ENCODE measurements at regions not wholly inside any gene's neighbourhood (a gene's known extent, or its start where the extent isn't known, plus 50 kb on each side); places are given as distances from the start of the nearest gene placed in this dataset.
"Not testable (repeated sequence)": the region's sequence is repeated elsewhere in the genome, so short reads cannot be mapped to it uniquely, and the experiment has no call there.

DNA sequence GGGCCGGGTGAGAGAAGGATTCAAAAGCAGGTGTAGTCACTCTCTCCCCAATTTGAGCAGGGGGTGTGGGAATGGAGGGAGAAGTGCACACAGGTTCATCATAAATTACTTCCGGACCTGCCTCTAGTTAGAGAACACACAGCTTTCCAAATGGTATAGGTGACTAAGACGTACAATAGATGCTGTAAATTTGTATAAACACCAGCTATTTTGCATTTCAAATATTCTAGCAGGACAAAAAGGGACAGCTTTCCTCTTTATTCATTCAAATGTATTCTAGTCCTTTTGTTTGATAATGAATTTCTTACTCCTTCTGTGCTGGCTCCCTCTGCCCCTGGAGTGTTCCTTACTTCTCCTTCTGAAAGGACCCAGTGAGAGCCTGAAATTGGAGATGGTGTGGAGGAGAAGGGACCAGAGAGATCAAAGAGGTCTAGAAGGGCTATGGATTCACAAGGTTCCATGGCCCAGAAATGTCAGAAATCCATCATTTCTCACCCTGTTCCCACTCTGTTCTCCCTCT lies 53.2 kb upstream of the SH3BP4 start:
- H3K4me1 Mint-ChIP-seq, result peaks cover 21 to 24% of the 10 kb centered on the region in 2 experiments
- H3K4me2 ChIP-seq (ENCODE audit: insufficient read depth, insufficient read length, low read length), result no peak overlapping the region
- no peak overlapping the region for H3K27ac Mint-ChIP-seq
- H3K23ac ChIP-seq (ENCODE audit: insufficient read length, low read depth, low read length), result no peak overlapping the region
- no peaks in the 10 kb centered on the region for H3K9me3 ChIP-seq (ENCODE audit: control insufficient read depth, low read depth, low read length)
- no peaks in the 10 kb centered on the region for H3K79me2 ChIP-seq (ENCODE audit: insufficient read depth, low read length)
- H3K4ac ChIP-seq (ENCODE audit: low read depth, low read length), result no peak overlapping the region
- H2BK5ac ChIP-seq (ENCODE audit: insufficient read length, low read length), result no peak overlapping the region
- TF ChIP-seq, protein P1, sequence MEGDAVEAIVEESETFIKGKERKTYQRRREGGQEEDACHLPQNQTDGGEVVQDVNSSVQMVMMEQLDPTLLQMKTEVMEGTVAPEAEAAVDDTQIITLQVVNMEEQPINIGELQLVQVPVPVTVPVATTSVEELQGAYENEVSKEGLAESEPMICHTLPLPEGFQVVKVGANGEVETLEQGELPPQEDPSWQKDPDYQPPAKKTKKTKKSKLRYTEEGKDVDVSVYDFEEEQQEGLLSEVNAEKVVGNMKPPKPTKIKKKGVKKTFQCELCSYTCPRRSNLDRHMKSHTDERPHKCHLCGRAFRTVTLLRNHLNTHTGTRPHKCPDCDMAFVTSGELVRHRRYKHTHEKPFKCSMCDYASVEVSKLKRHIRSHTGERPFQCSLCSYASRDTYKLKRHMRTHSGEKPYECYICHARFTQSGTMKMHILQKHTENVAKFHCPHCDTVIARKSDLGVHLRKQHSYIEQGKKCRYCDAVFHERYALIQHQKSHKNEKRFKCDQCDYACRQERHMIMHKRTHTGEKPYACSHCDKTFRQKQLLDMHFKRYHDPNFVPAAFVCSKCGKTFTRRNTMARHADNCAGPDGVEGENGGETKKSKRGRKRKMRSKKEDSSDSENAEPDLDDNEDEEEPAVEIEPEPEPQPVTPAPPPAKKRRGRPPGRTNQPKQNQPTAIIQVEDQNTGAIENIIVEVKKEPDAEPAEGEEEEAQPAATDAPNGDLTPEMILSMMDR (conservative IDR thresholded peaks at IDR 0.05), result no peak
- no peak overlapping the region for H3K18ac ChIP-seq (ENCODE audit: insufficient read length, low read depth, low read length)
- H3K4me3 Mint-ChIP-seq, result no peak overlapping the region
- H3K9ac ChIP-seq (ENCODE audit: extremely low read depth, insufficient read length, low read length), result no peak overlapping the region
- H3K79me1 ChIP-seq (ENCODE audit: insufficient read depth, low read depth, low read length, poor library complexity, severe bottlenecking), result no peaks in the 10 kb centered on the region
- H3K27ac ChIP-seq (ENCODE audit: insufficient read length, low read depth, low read length), result no peak overlapping the region
- no peak overlapping the region for H2BK120ac ChIP-seq (ENCODE audit: low read depth, low read length, poor library complexity, severe bottlenecking)
- H3K27me3 ChIP-seq (ENCODE audit: insufficient read depth, low read length), result no peaks in the 10 kb centered on the region
- no peak overlapping the region for H4K8ac ChIP-seq (replicated peaks; ENCODE audit: insufficient read length, low read depth, low read length)
- H3K9me3 Mint-ChIP-seq, result peaks cover 3 to 4% of the 10 kb centered on the region in 2 experiments; a peak in 4 of 5 replicates
- no peak overlapping the region for H4K5ac ChIP-seq (ENCODE audit: insufficient read length, low read depth, low read length)
- H3K23me2 ChIP-seq (ENCODE audit: insufficient read length, low read depth, low read length, poor library complexity, severe bottlenecking), result no peaks in the 10 kb centered on the region
- no peak overlapping the region for H3K56ac ChIP-seq (ENCODE audit: insufficient read length, low read depth, low read length)
- H3K14ac ChIP-seq (ENCODE audit: insufficient read depth, low read length), result no peak overlapping the region
- no peak overlapping the region for H2AFZ ChIP-seq (ENCODE audit: low read length)
- no peak overlapping the region for H2BK12ac ChIP-seq (ENCODE audit: insufficient read length, low read depth, low read length)
- H3K27me3 Mint-ChIP-seq (ENCODE audit: low read depth), result peaks cover 7% of the 10 kb centered on the region
- H4K91ac ChIP-seq (ENCODE audit: insufficient read length, low read depth, low read length), result no peak overlapping the region
- H2BK15ac ChIP-seq (ENCODE audit: low read depth, low read length), result no peak overlapping the region
- no peaks in the 10 kb centered on the region for H4K20me1 ChIP-seq (ENCODE audit: control insufficient read depth, insufficient read depth, insufficient read length)
- WGBS (ENCODE audit: extremely low coverage, insufficient read length, low lambda C conversion rate), result no CpG with 5 or more reads among the region's 3 CpGs
- H3K36me3 Mint-ChIP-seq (ENCODE audit: insufficient read depth in 1 of 3, low read depth in 3 of 3), result peaks cover 0 to 3% (median 0%) of the 10 kb centered on the region in 3 experiments; a peak in 3 of 7 replicates
- H2BK20ac ChIP-seq (ENCODE audit: low read depth, low read length, poor library complexity, severe bottlenecking), result no peak overlapping the region
- no peak overlapping the region for H3T11ph ChIP-seq (ENCODE audit: low read length)
- no peaks in the 10 kb centered on the region for H3K4me1 ChIP-seq (ENCODE audit: insufficient read depth, low read length)
- H2AK5ac ChIP-seq (ENCODE audit: insufficient read length, low read length), result no peak overlapping the region
- DNase-seq, result no peak

DNA sequence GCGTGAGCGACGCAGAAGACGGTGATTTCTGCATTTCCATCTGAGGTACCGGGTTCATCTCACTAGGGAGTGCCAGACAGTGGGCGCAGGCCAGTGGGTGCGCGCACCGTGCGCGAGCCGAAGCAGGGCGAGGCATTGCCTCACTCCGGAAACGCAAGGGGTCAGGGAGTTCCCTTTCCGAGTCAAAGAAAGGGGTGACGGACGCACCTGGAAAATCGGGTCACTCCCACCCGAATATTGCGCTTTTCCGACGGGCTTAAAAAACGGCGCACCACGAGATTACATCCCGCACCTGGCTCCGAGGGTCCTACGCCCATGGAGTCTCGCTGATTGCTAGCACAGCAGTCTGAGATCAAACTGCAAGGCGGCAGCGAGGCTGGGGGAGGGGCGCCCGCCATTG lies 63.4 kb upstream of the SH3BP4 start:
- not testable (repeated sequence) for H3K9me3 Mint-ChIP-seq; H2AFZ ChIP-seq (ENCODE audit: low read length); H3K79me1 ChIP-seq (ENCODE audit: insufficient read depth, low read depth, low read length, poor library complexity, severe bottlenecking); DNase-seq; H3K9me3 ChIP-seq (ENCODE audit: control insufficient read depth, low read depth, low read length); H3K14ac ChIP-seq (ENCODE audit: insufficient read depth, low read length); H3K4me2 ChIP-seq (ENCODE audit: insufficient read depth, insufficient read length, low read length); H3K9ac ChIP-seq (ENCODE audit: extremely low read depth, insufficient read length, low read length); H2BK15ac ChIP-seq (ENCODE audit: low read depth, low read length); H2AK5ac ChIP-seq (ENCODE audit: insufficient read length, low read length); H4K8ac ChIP-seq (replicated peaks; ENCODE audit: insufficient read length, low read depth, low read length); H3K27me3 Mint-ChIP-seq (ENCODE audit: low read depth); H4K5ac ChIP-seq (ENCODE audit: insufficient read length, low read depth, low read length); H3K56ac ChIP-seq (ENCODE audit: insufficient read length, low read depth, low read length); H2BK20ac ChIP-seq (ENCODE audit: low read depth, low read length, poor library complexity, severe bottlenecking); H3K27me3 ChIP-seq (ENCODE audit: insufficient read depth, low read length); H3K23me2 ChIP-seq (ENCODE audit: insufficient read length, low read depth, low read length, poor library complexity, severe bottlenecking); H3K27ac ChIP-seq (ENCODE audit: insufficient read length, low read depth, low read length); H4K20me1 ChIP-seq (ENCODE audit: control insufficient read depth, insufficient read depth, insufficient read length); H3T11ph ChIP-seq (ENCODE audit: low read length); H3K23ac ChIP-seq (ENCODE audit: insufficient read length, low read depth, low read length); H3K18ac ChIP-seq (ENCODE audit: insufficient read length, low read depth, low read length); H3K79me2 ChIP-seq (ENCODE audit: insufficient read depth, low read length); H3K4ac ChIP-seq (ENCODE audit: low read depth, low read length); H4K91ac ChIP-seq (ENCODE audit: insufficient read length, low read depth, low read length); H2BK5ac ChIP-seq (ENCODE audit: insufficient read length, low read length); H2BK12ac ChIP-seq (ENCODE audit: insufficient read length, low read depth, low read length); H3K4me1 ChIP-seq (ENCODE audit: insufficient read depth, low read length); H2BK120ac ChIP-seq (ENCODE audit: low read depth, low read length, poor library complexity, severe bottlenecking)
- WGBS (ENCODE audit: extremely low coverage, insufficient read length, low lambda C conversion rate), result no CpG with 5 or more reads among the region's 34 CpGs
- Mint-ChIP-seq H3K4me3 (peak overlapping the region; percentile 67 to 69), H3K36me3 (ENCODE audit: insufficient read depth in 1 of 3, low read depth in 3 of 3) (peaks cover 0 to 26% (median 16%) of the 10 kb centered on the region in 3 experiments; a peak in 5 of 7 replicates), H3K4me1 (peaks cover 29 to 30% of the 10 kb centered on the region in 2 experiments), H3K27ac (peak overlapping the region; percentile 68 to 95 (median 80); a peak in 3 of 7 replicates)
